Kidney (tissue), 13 donors: ENCODE measurements at regions not wholly inside any gene's neighbourhood (a gene's known extent, or its start where the extent isn't known, plus 50 kb on each side); places are given as distances from the start of the nearest gene placed in this dataset.
A peak's percentile ranks its signal among the peaks of the same experiment; 100 is the strongest.

Experiments used
- DNase-seq, 5 donors: peaks; one replicate each; pipeline ENCODE4 v3.0.0-alpha.2; 2013 to 2020
- FAIRE-seq: peaks from 2 replicates; lab custom pipeline; 2012; peaks lifted over from hg19 to GRCh38; lab: Jason Lieb, UNC
- H3K27ac ChIP-seq, 2 donors: one replicate each; pipeline ENCODE4 v1.7.0; 2013; ENCODE audit warnings: low read depth in 2 of 2, low read length in 2 of 2, inconsistent platforms in 1 of 2
- H3K27me3 ChIP-seq: one replicate; pipeline ENCODE4 v1.7.1; 2013; ENCODE audit warnings: low read length, inconsistent platforms; ENCODE audit not compliant: control insufficient read depth, insufficient read depth
- H3K36me3 ChIP-seq, 3 donors: one replicate each; pipeline versions ENCODE4 v1.7.0 to v1.7.1; 2013; ENCODE audit warnings: low read length in 3 of 3, control low read depth in 1 of 3, inconsistent platforms in 1 of 3; ENCODE audit not compliant: insufficient read depth in 3 of 3, control insufficient read depth in 2 of 3
- H3K4me1 ChIP-seq, 3 donors: one replicate each; pipeline versions ENCODE4 v1.7.0 to v1.7.1; 2013; ENCODE audit warnings: low read length in 3 of 3, inconsistent platforms in 1 of 3, low read depth in 1 of 3; ENCODE audit not compliant: control insufficient read depth in 2 of 3, insufficient read depth in 2 of 3
- H3K4me3 ChIP-seq, 3 donors: one replicate each; pipeline versions ENCODE4 v1.7.0 to v1.8.1; 2013; ENCODE audit warnings: low read length in 3 of 3, control low read depth in 1 of 3, inconsistent platforms in 1 of 3
- H3K9ac ChIP-seq, 3 donors: one replicate each; pipeline versions ENCODE4 v1.7.0 to v1.7.1; 2013; ENCODE audit warnings: low read length in 3 of 3, control low read depth in 1 of 3, inconsistent platforms in 1 of 3
- H3K9me3 ChIP-seq, 3 donors: one replicate each; pipeline versions ENCODE4 v1.7.0 to v1.7.1; 2013; ENCODE audit warnings: low read length in 3 of 3, control low read depth in 1 of 3, inconsistent platforms in 1 of 3; ENCODE audit not compliant: control insufficient read depth in 2 of 3, insufficient read depth in 1 of 3
- intact Hi-C: fragments of 100-400 bp; cut with DNase I; formaldehyde crosslinking; loops from one replicate; pipeline ENCODE4 v1.11.1; 2022
- TF ChIP-seq, protein P1 (sequence below): IDR thresholded peaks from 3 replicates; pipeline ENCODE4 v1.5.1; 2012; ENCODE audit warnings: mild to moderate bottlenecking, moderate library complexity, borderline replicate concordance; ENCODE audit not compliant: insufficient read depth; ENCODE audit errors: extremely low read depth
- donor health status: control.
- donor health status: control.
- donor health status: control.
- donor health status: control.
- donor health status: control.
- donor health status: DM: yes; HTN: yes; CAD: no.
- donor health status: Normal renal cell carcinoma (clear cell type).

DNA sequence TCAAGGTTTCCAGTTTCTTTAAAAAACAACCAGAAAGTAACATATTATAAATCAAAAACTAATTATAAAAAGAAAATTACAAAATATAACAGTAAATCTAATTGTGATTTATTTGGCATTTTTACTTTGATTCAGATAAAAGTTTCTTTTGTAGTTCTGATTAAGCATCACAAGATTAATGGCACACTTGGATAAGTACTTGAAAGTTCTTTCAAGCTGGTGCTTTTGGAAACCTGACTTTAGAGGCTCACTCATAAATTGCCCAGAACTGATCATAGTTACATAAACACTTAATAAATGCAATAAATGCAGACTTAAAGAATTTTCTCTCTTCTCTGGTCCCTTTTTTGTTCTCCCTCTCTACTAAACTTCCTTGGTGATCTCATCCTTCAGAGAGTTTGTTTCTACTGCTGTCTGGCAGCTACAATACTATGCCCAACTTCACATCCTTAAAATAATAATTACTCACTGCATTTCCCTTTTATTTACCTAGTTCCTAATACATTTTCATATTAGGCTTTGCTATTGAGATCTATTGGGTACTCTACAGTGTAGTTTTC is 1417.0 kb downstream of the EFNB2 start:
- DNase-seq, result peak in 1 of 5 donors; percentile 7
- TF ChIP-seq, protein P1, sequence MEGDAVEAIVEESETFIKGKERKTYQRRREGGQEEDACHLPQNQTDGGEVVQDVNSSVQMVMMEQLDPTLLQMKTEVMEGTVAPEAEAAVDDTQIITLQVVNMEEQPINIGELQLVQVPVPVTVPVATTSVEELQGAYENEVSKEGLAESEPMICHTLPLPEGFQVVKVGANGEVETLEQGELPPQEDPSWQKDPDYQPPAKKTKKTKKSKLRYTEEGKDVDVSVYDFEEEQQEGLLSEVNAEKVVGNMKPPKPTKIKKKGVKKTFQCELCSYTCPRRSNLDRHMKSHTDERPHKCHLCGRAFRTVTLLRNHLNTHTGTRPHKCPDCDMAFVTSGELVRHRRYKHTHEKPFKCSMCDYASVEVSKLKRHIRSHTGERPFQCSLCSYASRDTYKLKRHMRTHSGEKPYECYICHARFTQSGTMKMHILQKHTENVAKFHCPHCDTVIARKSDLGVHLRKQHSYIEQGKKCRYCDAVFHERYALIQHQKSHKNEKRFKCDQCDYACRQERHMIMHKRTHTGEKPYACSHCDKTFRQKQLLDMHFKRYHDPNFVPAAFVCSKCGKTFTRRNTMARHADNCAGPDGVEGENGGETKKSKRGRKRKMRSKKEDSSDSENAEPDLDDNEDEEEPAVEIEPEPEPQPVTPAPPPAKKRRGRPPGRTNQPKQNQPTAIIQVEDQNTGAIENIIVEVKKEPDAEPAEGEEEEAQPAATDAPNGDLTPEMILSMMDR, result no peak
- FAIRE-seq, result peak; percentile 77

DNA sequence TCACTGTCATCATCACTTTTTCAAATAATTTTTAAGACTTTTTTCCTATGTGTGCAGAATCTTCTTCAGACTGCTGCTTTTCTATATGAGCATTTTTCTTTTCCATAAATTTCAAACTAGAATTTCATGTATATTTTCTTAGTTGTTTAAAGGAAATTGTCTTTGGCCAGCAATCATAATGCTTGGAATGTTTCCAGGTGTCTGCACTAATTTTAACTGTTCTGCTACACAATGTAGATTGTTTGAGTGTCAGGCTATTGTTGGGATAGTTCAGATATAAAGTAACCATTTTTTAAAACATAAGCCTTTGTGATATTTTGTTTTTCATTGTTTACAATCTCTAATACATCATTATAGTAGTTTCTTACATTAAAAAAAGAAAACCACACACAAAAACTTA is 1418.5 kb downstream of the EFNB2 start:
- no peaks in the 10 kb centered on the region for H3K4me1 ChIP-seq
- DNase-seq, result peak in 1 of 5 donors; percentile 15
- H3K9me3 ChIP-seq, result no peaks in the 10 kb centered on the region
- intact Hi-C loops, result no loop called here
- no peak overlapping the region for H3K27ac ChIP-seq
- TF ChIP-seq, protein P1, result no peak
- no peaks in the 10 kb centered on the region for H3K36me3 ChIP-seq
- H3K9ac ChIP-seq, result no peak overlapping the region
- H3K27me3 ChIP-seq, result no peaks in the 10 kb centered on the region
- no peak overlapping the region for H3K4me3 ChIP-seq
- FAIRE-seq, result no peak

More for the DNA sequence above, 1417.0 kb downstream of the EFNB2 start:
- Histone ChIP-seq H3K9me3 (no peaks in the 10 kb centered on the region), H3K27ac (no peak overlapping the region), H3K27me3 (no peaks in the 10 kb centered on the region), H3K36me3 (no peaks in the 10 kb centered on the region), H3K4me1 (no peaks in the 10 kb centered on the region), H3K9ac (no peak overlapping the region), H3K4me3 (no peak overlapping the region)
- intact Hi-C loops, result no loop called here

DNA sequence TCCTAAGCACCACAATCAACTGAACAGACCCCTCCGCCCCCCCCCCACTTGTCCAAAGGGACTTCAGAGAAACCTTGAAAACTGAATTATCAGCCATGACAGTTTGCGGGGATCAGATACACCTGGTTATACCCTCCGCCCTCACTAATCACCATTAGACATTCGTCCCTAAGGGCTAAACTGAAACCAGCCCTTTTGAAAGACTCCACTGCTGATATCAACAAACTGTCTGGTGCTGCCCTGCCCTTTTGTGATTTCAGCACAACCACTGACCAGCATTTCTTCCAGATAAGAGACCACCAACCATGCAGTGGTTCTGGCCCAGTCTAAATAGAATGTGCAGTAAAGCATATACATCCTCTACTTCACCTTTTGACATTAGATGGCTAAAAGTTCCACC is 1422.9 kb downstream of the EFNB2 start:
- H3K9ac ChIP-seq, result no peak overlapping the region
- no peaks in the 10 kb centered on the region for H3K36me3 ChIP-seq
- intact Hi-C loops, result no loop called here
- H3K4me3 ChIP-seq, result no peak overlapping the region
- no peak for DNase-seq
- H3K9me3 ChIP-seq, result no peaks in the 10 kb centered on the region
- no peak for FAIRE-seq
- no peaks in the 10 kb centered on the region for H3K4me1 ChIP-seq
- H3K27me3 ChIP-seq, result no peaks in the 10 kb centered on the region
- TF ChIP-seq, protein P1, result no peak
- H3K27ac ChIP-seq, result no peak overlapping the region

DNA sequence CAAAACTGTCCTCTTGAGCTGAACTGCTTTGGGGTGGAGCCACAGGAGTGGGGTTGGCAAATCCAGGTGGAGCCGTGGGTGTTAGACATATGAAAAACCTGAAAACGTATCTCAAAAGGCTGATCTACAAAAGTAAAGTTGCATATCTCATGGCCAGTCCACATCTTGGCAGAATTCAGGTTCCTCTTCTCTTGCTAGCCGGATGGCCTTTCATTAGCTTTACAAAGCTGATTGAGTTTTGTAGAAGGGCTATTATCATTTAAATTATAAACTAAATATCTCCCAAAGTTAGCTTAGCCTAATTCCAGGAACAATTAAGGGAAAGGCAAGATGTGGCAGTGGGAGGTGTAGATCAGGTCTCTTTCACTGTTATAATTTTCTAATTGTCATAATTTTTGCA is 1427.7 kb downstream of the EFNB2 start:
- Histone ChIP-seq H3K9ac (no peak overlapping the region), H3K27ac (no peak overlapping the region), H3K36me3 (no peaks in the 10 kb centered on the region), H3K4me1 (no peaks in the 10 kb centered on the region), H3K4me3 (no peak overlapping the region), H3K9me3 (no peaks in the 10 kb centered on the region), H3K27me3 (no peaks in the 10 kb centered on the region)
- FAIRE-seq (no peak), DNase-seq (no peak)
- intact Hi-C loops, result no loop called here
- TF ChIP-seq, protein P1, result no peak
